GM18505 (cell line): ENCODE measurements at regions not wholly inside any gene's neighbourhood (a gene's known extent, or its start where the extent isn't known, plus 50 kb on each side); places are given as distances from the start of the nearest gene placed in this dataset.

Source experiments
- ATAC-seq: cut with Tn5 transposase; IDR thresholded peaks from one replicate; pipeline ENCODE4 v1.9.1; 2021; ENCODE audit not compliant: unreplicated experiment
- POLR2A ChIP-seq: IDR thresholded peaks from 4 replicates; pipeline ENCODE4 v1.6.1; 2011; ENCODE audit warnings: borderline replicate concordance; ENCODE audit not compliant: insufficient read depth, insufficient read length; ENCODE audit errors: extremely low read depth

DNA sequence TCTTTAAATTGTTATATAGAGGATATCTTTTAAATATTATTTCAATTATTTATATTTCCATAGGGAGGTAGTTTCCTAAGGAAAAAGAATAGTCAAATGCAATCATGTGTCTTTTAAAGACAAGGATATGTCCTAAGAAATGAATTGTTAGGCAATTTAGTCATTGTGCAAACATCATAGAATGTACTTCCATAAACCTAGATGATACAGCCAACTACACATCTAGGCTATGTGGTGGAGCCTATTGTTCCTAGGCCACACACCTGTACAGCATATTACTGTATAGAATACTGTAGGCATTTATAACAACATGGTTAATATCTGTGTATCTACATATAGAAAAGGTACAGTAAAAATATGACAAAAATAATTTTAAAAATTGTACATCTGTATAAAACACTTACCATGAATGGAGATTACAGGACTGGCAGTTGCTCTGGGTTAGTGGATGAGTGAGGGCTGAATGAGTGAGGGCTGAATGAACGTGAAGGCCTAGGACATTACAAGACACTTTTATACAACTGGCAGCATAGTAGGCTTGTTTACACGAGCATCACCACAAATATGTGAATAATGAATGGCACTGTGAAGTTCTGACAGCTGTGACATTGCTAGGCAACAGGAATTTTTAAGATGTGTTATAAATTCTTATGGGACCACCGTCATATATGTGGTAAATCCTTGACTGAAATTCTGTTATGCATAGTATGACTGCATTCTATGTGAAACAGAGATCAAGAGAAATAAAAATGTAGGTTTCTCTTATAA is 1879.0 kb upstream of the RAG2 start:
- ATAC-seq = no peak
- TF ChIP-seq POLR2A = no peak

GRCh38 chr11:38461751-38462150 is 1863.7 kb upstream of the RAG2 start:
- no peak for ATAC-seq
- no peak for TF ChIP-seq POLR2A

DNA sequence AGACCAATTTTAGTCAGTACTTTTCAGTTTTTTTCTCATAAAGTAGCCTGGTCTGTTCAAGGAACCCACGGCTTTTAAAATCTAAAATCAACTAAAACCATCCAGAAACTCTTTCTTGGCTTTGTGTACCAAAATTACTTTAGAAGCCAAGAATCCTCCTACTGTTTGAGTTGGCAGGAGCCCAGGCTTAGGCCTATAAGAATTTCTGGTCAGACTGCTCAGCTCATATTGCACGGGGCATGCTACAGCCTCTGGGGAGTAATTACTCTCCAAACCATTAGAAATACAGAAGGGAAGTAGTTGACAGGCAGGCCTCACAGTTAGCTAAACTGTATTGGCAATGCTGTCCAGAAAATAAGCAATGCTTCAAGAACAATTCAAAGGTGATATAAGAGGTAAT is 1862.9 kb upstream of the RAG2 start:
- ATAC-seq = no peak
- TF ChIP-seq POLR2A = no peak

DNA sequence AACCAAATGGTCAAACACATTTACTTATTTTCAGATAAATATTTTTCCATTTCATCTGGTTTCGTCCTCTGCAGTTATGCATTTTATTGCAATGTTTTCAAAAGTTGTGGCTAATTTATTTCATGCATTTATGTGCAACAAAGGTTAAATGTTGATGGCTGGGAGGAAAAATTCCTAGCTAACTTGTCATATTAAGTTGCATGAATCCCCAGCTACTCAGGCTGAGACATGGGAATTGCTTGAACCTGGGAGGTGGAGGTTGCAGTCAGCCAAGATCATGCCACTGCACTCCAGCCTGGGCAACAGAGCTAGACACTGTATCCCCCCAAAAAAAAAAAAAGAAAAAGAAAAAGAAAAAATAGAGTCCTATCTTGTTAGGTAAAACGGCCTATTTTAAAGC is 1862.4 kb upstream of the RAG2 start:
- ATAC-seq = no peak
- no peak for TF ChIP-seq POLR2A

- no peak for ATAC-seq
- no peak for TF ChIP-seq POLR2A
These were observed 1858.3 kb upstream of the RAG2 start for GRCh38 chr11:38456371-38456770.

GRCh38 chr11:38448284-38448683 is 1850.2 kb upstream of the RAG2 start:
- TF ChIP-seq POLR2A = no peak
- no peak for ATAC-seq

- no peak for TF ChIP-seq POLR2A
- no peak for ATAC-seq
These were observed 1848.3 kb upstream of the RAG2 start for GRCh38 chr11:38446336-38446735.

DNA sequence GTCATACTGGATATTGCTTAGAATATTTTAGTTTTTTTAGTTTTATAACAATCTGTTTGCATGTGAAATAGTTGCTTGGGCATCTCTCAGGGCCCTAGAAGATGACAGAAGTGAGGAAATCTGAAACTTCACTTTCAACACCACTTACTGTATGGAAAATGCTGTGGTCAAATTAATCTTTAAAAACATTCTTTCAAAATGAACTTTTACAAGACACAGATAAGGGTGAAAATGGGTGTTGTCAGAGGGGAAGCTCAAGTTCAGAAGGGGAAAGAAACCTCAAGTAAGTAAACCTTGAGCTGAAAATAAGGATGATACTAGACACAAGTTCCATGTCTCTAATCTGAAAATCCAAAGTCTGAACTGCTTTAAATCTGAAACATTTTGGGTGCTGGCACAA is 1840.1 kb upstream of the RAG2 start:
- no peak for TF ChIP-seq POLR2A
- ATAC-seq = no peak

GRCh38 chr11:38425578-38425977 is 1827.5 kb upstream of the RAG2 start:
- ATAC-seq = no peak
- TF ChIP-seq POLR2A = no peak

- no peak for ATAC-seq
- no peak for TF ChIP-seq POLR2A
These were observed 1825.0 kb upstream of the RAG2 start for GRCh38 chr11:38423042-38423441.

- ATAC-seq = no peak
- TF ChIP-seq POLR2A = no peak
These were observed 1818.1 kb upstream of the RAG2 start for GRCh38 chr11:38416141-38416540.

- no peak for TF ChIP-seq POLR2A
- ATAC-seq = no peak
These were observed 1813.1 kb upstream of the RAG2 start for GRCh38 chr11:38411149-38411548.

DNA sequence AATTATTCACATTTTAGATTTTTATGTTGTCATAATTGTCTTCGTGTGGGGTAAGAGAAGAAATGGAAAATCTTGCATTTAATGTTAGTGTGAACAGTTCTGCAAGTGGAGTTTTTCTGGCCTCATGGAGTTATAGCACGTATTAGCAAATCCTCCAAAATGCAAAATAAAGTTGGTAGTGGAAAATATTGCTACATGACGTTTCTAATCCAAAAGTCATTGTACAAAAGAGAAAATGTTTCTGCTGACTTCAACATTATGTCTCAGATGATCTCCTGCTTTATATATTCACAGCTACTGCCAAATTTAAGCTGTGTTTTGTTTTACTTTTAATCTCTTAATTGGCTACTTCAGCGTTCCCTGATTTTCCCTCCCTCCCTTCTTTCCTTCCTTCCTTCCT is 1804.0 kb upstream of the RAG2 start:
- ATAC-seq = no peak
- no peak for TF ChIP-seq POLR2A

DNA sequence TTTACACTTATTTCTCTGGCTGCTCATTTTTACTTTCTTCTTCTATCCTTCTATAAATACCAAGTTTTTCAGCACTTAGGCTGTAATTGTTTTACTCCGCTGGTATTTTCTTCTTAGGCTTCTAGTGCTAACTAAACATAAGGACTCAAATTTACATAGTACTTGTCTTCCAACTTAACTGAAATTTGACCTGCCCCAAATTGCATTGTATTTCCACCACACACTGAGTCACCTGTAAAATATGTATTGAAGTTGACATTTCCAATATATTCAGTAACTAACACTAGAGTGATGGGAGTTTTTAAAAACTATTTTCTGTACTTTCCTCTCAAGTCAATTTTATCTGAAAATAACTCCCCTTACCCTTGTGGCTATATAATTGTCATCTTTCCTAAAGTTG is 1794.1 kb upstream of the RAG2 start:
- ATAC-seq = no peak
- no peak for TF ChIP-seq POLR2A

DNA sequence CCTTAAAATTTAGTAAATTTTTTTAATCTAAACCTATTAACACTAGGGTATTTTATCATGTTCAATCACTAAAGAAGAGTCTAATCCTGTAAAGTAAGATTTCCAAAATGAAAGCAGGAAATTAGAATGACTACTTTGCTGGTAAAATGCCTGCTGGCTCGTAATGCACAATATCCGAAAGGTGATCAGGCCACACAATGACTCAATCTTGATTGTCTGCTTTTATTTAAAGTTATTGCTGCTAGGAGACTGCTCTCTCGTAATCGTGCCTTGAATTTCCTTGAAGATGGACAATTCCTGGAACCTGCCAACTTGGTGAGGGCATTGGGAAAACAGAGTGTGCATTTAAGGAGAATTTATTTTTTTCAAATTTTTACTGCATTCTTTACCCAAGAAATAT is 1786.5 kb upstream of the RAG2 start:
- ATAC-seq = no peak
- TF ChIP-seq POLR2A = no peak
